GM23338 (cell line): ENCODE measurements at regions not wholly inside any gene's neighbourhood (a gene's known extent, or its start where the extent isn't known, plus 50 kb on each side); places are given as distances from the start of the nearest gene placed in this dataset.

Experiments
- ATAC-seq: fragments of 200-7000 bp; cut with Tn5 transposase; 3 replicates; pipeline ENCODE4 v1.9.1; 2020
- DNase-seq: peaks from one replicate; pipeline ENCODE4 v3.0.0-alpha.2; 2015; ENCODE audit warnings: low spot score
- H2AFZ ChIP-seq: fragments of 200-600 bp; sonication (generic); 2 replicates; pipeline ENCODE4 v1.8.0; 2016; ENCODE audit warnings: antibody characterized with exemption, mild to moderate bottlenecking, moderate library complexity
- H3F3A ChIP-seq: fragments of 200-600 bp; sonication (generic); replicated peaks from 2 replicates; pipeline ENCODE4 v1.8.0; 2017; ENCODE audit warnings: antibody characterized with exemption, mixed run types, low read depth
- H3K27ac ChIP-seq: fragments of 200-600 bp; sonication (generic); 2 replicates; pipeline ENCODE4 v1.6.1; 2016; ENCODE audit warnings: low read depth
- H3K27me3 ChIP-seq: fragments of 200-600 bp; sonication (generic); 2 replicates; pipeline ENCODE4 v1.8.0; 2016; ENCODE audit warnings: mild to moderate bottlenecking, mixed run types, moderate library complexity; ENCODE audit not compliant: insufficient read depth
- H3K36me3 ChIP-seq: fragments of 200-600 bp; sonication (generic); 2 replicates; pipeline ENCODE4 v1.8.0; 2016; ENCODE audit warnings: mild to moderate bottlenecking; ENCODE audit not compliant: insufficient read depth
- H3K4me1 ChIP-seq: fragments of 200-600 bp; sonication (generic); 2 replicates; pipeline ENCODE4 v1.8.0; 2016; ENCODE audit warnings: mild to moderate bottlenecking, moderate library complexity; ENCODE audit not compliant: insufficient read depth
- H3K4me2 ChIP-seq: fragments of 200-600 bp; sonication (generic); 2 replicates; pipeline ENCODE4 v1.7.1; 2017; ENCODE audit warnings: mixed run types
- H3K4me3 ChIP-seq: fragments of 200-600 bp; sonication (generic); 2 replicates; pipeline ENCODE4 v1.6.1; 2016; ENCODE audit warnings: mixed run types
- H3K79me2 ChIP-seq: fragments of 200-600 bp; sonication (generic); replicated peaks from 2 replicates; pipeline ENCODE4 v1.8.0; 2017; ENCODE audit warnings: mild to moderate bottlenecking; ENCODE audit not compliant: insufficient read depth
- H3K9me2 ChIP-seq: fragments of 200-600 bp; sonication (generic); 2 replicates; pipeline ENCODE4 v1.8.0; 2017; ENCODE audit not compliant: insufficient read depth
- H4K20me1 ChIP-seq: fragments of 200-600 bp; sonication (generic); replicated peaks from 2 replicates; pipeline ENCODE4 v1.8.0; 2017; ENCODE audit warnings: mild to moderate bottlenecking; ENCODE audit not compliant: insufficient read depth
- H3K27ac Mint-ChIP-seq: 2 replicates; pipeline ENCODE4 v1.8.0; 2020; ENCODE audit warnings: inconsistent platforms, mild to moderate bottlenecking, moderate library complexity, mixed read lengths
- H3K27me3 Mint-ChIP-seq: 3 replicates; pipeline ENCODE4 v1.8.0; 2022; ENCODE audit warnings: low read depth, mild to moderate bottlenecking, moderate library complexity, mixed read lengths, inconsistent platforms; ENCODE audit not compliant: insufficient read depth, poor library complexity
- H3K36me3 Mint-ChIP-seq: 3 replicates; pipeline ENCODE4 v1.8.0; 2021; ENCODE audit warnings: low read depth, mild to moderate bottlenecking, inconsistent platforms, moderate library complexity, mixed read lengths
- H3K4me1 Mint-ChIP-seq: 3 replicates; pipeline ENCODE4 v1.8.0; 2020; ENCODE audit warnings: mild to moderate bottlenecking, inconsistent platforms, mixed read lengths
- H3K4me3 Mint-ChIP-seq: 3 replicates; pipeline ENCODE4 v1.8.0; 2021; ENCODE audit warnings: moderate library complexity, mild to moderate bottlenecking, inconsistent platforms, mixed read lengths
- H3K9me3 Mint-ChIP-seq: 3 replicates; pipeline ENCODE4 v1.8.0; 2020; ENCODE audit warnings: moderate library complexity, mild to moderate bottlenecking, inconsistent platforms, mixed read lengths
- CREB1 ChIP-seq: fragments of 250-450 bp; sonication (Bioruptor Pico); IDR thresholded peaks from 2 replicates; pipeline ENCODE4 v1.5.0; 2020; ENCODE audit warnings: low read depth, mild to moderate bottlenecking, moderate library complexity
- CTCF ChIP-seq, 2 experiments: fragments of 200-600 bp in 1 of 2; sonication (generic) in 1 of 2; conservative IDR thresholded peaks; 2 replicates each; pipeline versions ENCODE4 v1.5.1 to v1.6.1; 2016 to 2017; ENCODE audit warnings: antibody characterized with exemption in 2 of 2, low read depth in 2 of 2, mild to moderate bottlenecking in 2 of 2, moderate library complexity in 1 of 2
- ETS1 ChIP-seq: IDR thresholded peaks from 2 replicates; pipeline ENCODE4 v1.6.1; 2016; ENCODE audit warnings: antibody characterized with exemption
- EZH2 ChIP-seq: fragments of 200-600 bp; sonication (generic); IDR thresholded peaks from one replicate; pipeline ENCODE4 v1.8.0; 2017; ENCODE audit warnings: antibody characterized with exemption, mild to moderate bottlenecking, low read depth; ENCODE audit not compliant: unreplicated experiment
- EZH2phosphoT487 ChIP-seq: fragments of 200-600 bp; sonication (generic); IDR thresholded peaks from one replicate; pipeline ENCODE4 v1.8.1; 2018; ENCODE audit warnings: antibody characterized with exemption; ENCODE audit not compliant: unreplicated experiment
- JUNB ChIP-seq: IDR thresholded peaks from one replicate; pipeline ENCODE4 v1.6.1; 2016; ENCODE audit warnings: antibody characterized with exemption; ENCODE audit not compliant: unreplicated experiment
- NANOG ChIP-seq: IDR thresholded peaks from 2 replicates; pipeline ENCODE4 v1.6.1; 2016; ENCODE audit warnings: antibody characterized with exemption, borderline replicate concordance
- POLR2AphosphoS5 ChIP-seq: IDR thresholded peaks from 2 replicates; pipeline ENCODE4 v1.6.1; 2016; ENCODE audit warnings: antibody characterized with exemption, low read depth
- REST ChIP-seq: IDR thresholded peaks from one replicate; pipeline ENCODE4 v1.6.1; 2018; ENCODE audit warnings: antibody characterized with exemption; ENCODE audit not compliant: unreplicated experiment
- STAT1 ChIP-seq: IDR thresholded peaks from one replicate; pipeline ENCODE4 v1.6.1; 2016; ENCODE audit warnings: antibody characterized with exemption; ENCODE audit not compliant: unreplicated experiment
- ZNF114 ChIP-seq: fragments of 250-450 bp; sonication (Bioruptor Pico); IDR thresholded peaks from 2 replicates; pipeline ENCODE4 v1.5.0; 2020; ENCODE audit warnings: mild to moderate bottlenecking, moderate library complexity
- ZNF331 ChIP-seq: fragments of 250-450 bp; sonication (Bioruptor Pico); IDR thresholded peaks from 2 replicates; pipeline ENCODE4 v1.5.0; 2020; ENCODE audit warnings: low read depth, mild to moderate bottlenecking, moderate library complexity
- ZNF462 ChIP-seq: fragments of 250-450 bp; sonication (Bioruptor Pico); IDR thresholded peaks from 2 replicates; pipeline ENCODE4 v1.5.0; 2020; ENCODE audit warnings: mild to moderate bottlenecking, moderate library complexity

- Histone ChIP-seq H3K4me2 (no peak overlapping the region), H3K4me1 (no peaks in the 10 kb centered on the region), H2AFZ (no peak overlapping the region), H3F3A (no peaks in the 10 kb centered on the region), H3K27me3 (no peaks in the 10 kb centered on the region), H3K9me2 (no peaks in the 10 kb centered on the region; the same call in 1 of the 2 replicates), H3K79me2 (no peaks in the 10 kb centered on the region), H3K36me3 (no peaks in the 10 kb centered on the region), H3K4me3 (no peak overlapping the region), H4K20me1 (no peaks in the 10 kb centered on the region), H3K27ac (no peak overlapping the region)
- TF ChIP-seq JUNB (no peak), REST (no peak), CREB1 (CRISPR knock-in tag) (no peak), POLR2AphosphoS5 (no peak), ZNF114 (CRISPR knock-in tag) (no peak), NANOG (no peak), EZH2phosphoT487 (no peak), CTCF (conservative IDR thresholded peaks at IDR 0.05; ENCODE audit: low read depth in 2 of 2) (no peak), STAT1 (no peak), ZNF462 (no peak), EZH2 (no peak), ETS1 (no peak), ZNF331 (no peak)
- Mint-ChIP-seq H3K36me3 (no peaks in the 10 kb centered on the region), H3K9me3 (peaks cover 9% of the 10 kb centered on the region; the same call in 2 of the 3 replicates), H3K27ac (no peak overlapping the region), H3K4me1 (no peaks in the 10 kb centered on the region), H3K4me3 (no peak overlapping the region), H3K27me3 (no peaks in the 10 kb centered on the region)
- DNase-seq (no peak), ATAC-seq (no peak)
Measured at GRCh38 chr11:107198490-107199007, 180.3 kb upstream of the GUCY1A2 start.
